Activated T-cell treated with anti-CD3 and anti-CD28 coated beads, Interleukin-2, amount 50 U/mL, for 24 hours (primary cell): ENCODE measurements at regions not wholly inside any gene's neighbourhood (a gene's known extent, or its start where the extent isn't known, plus 50 kb on each side); places are given as distances from the start of the nearest gene placed in this dataset.
"Not testable (repeated sequence)": the region's sequence is repeated elsewhere in the genome, so short reads cannot be mapped to it uniquely, and the experiment has no call there.

Experiments used
- DNase-seq: peaks from one replicate; pipeline ENCODE4 v3.0.0-alpha.2; 2020
- H3K27ac Mint-ChIP-seq: 2 replicates; pipeline ENCODE4 v1.8.0; 2020; ENCODE audit warnings: mild to moderate bottlenecking, mixed read lengths
- H3K27me3 Mint-ChIP-seq: 2 replicates; pipeline ENCODE4 v1.8.0; 2020; ENCODE audit warnings: mixed read lengths
- H3K36me3 Mint-ChIP-seq: 2 replicates; pipeline ENCODE4 v1.8.0; 2020; ENCODE audit warnings: low read depth, mixed read lengths
- H3K4me1 Mint-ChIP-seq: 2 replicates; pipeline ENCODE4 v1.8.0; 2020; ENCODE audit warnings: low read depth, mixed read lengths
- H3K4me3 Mint-ChIP-seq: 2 replicates; pipeline ENCODE4 v1.8.0; 2020; ENCODE audit warnings: mild to moderate bottlenecking, moderate library complexity, mixed read lengths
- H3K9me3 Mint-ChIP-seq: 2 replicates; pipeline ENCODE4 v1.8.0; 2020; ENCODE audit warnings: mixed read lengths

DNA sequence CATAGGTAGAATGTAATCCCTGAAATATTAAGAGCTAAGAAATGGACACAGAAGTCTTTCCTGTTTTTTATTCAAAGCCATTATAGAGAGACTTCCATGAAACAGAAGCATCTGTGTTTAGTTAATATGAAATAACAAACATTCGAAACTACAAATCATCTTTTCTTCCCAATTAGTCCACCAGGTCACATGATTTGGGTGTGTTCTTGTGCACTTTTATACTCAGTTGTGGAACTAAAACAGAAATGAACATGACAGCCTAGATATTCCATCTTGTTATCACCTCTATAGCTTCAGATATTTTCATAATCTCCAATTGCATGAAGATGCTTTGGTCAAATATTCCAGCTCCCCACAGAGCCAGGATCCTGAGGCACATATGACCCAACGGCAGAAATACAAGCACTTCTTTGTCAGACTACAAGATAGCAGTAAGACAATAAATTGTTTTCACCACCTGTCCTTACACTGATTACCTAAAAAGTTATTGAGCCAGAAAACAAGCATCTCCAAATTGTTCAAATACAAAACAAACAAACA is 116.8 kb upstream of the BEND6 start:
- Mint-ChIP-seq H3K27me3 (peaks cover 65% of the 10 kb centered on the region), H3K4me1 (peaks cover 4% of the 10 kb centered on the region), H3K27ac (no peak overlapping the region), H3K4me3 (no peak overlapping the region), H3K9me3 (no peaks in the 10 kb centered on the region), H3K36me3 (no peaks in the 10 kb centered on the region)
- no peak for DNase-seq

DNA sequence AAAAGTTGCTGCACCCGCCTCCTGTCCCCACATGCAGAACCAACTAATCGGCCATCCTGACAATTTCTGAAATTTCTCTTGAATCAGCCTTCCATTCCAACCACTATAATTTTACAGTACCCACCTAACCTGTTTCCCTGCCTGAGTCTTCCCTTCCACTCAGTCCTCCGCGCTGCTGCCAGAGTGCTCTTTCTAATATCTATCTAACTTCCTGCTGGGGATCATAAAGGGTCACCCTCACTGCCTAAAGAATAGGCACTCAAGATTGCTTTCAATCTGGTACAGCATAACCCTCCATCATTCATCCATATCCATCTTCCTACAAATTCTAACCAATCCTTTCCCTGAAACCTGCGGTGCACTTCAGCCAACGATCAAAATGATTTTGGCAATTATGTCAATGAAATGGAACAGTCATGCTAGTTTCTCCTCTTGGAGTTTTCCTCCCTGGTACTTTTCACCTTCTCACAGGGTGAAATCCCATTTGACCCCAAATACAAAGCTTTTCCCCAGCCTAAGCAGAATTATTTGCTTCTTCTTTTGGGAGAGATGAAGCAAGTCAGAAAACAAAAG is 117.5 kb upstream of the BEND6 start:
- Mint-ChIP-seq H3K27ac (no peak overlapping the region), H3K36me3 (no peaks in the 10 kb centered on the region), H3K27me3 (peaks cover 63% of the 10 kb centered on the region), H3K4me1 (no peaks in the 10 kb centered on the region), H3K4me3 (no peak overlapping the region), H3K9me3 (no peaks in the 10 kb centered on the region)
- no peak for DNase-seq

DNA sequence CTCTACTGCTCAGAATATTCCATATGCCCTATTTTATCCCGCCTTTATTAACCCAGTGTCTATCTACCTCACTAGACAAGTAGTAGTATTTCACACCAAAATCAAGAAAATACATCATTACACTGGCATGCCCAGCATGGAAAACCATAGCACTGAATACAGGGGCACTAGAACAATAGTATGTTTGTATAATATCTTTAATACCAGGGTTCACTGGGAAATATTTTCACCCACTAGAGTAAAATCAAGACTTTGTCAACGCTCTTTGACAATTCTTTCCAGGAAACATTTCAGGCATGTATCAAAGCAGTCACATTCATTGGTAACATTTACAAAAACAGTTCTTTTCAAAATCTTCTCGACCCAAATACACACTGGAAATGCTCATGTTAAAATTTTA is 119.3 kb upstream of the BEND6 start:
- Mint-ChIP-seq H3K9me3 (no peaks in the 10 kb centered on the region), H3K4me3 (no peak overlapping the region), H3K4me1 (no peaks in the 10 kb centered on the region), H3K36me3 (no peaks in the 10 kb centered on the region), H3K27me3 (peaks cover 52% of the 10 kb centered on the region), H3K27ac (no peak overlapping the region)
- no peak for DNase-seq

DNA sequence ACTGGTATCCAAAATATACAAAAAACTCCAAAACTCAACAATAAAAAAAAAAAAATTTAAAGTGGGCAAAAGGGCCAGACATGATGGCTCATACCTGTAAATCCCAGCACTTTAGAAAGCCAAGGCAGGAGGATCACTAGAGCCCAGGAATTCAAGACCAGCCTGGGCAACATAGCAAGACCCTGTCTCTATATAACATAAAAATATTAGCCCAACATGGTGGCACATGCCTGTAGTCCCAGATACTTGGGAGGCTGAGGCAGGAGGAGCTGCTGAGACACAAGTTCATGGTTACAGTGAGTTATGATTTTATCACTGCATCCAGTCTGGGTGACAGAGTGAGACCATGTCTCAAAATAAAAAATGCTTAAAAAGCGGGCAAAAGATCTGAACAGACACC is 121.0 kb upstream of the BEND6 start:
- H3K4me3 Mint-ChIP-seq: no peak overlapping the region

GRCh38 chr6:56833127-56833791 is 121.6 kb upstream of the BEND6 start:
- H3K27ac Mint-ChIP-seq: no peak overlapping the region

More for the DNA sequence above, 121.0 kb upstream of the BEND6 start:
- DNase-seq: no peak
- no peak overlapping the region for H3K27ac Mint-ChIP-seq
- H3K36me3 Mint-ChIP-seq: no peaks in the 10 kb centered on the region
- no peaks in the 10 kb centered on the region for H3K4me1 Mint-ChIP-seq
- H3K9me3 Mint-ChIP-seq: no peaks in the 10 kb centered on the region
- peaks cover 39% of the 10 kb centered on the region for H3K27me3 Mint-ChIP-seq

DNA sequence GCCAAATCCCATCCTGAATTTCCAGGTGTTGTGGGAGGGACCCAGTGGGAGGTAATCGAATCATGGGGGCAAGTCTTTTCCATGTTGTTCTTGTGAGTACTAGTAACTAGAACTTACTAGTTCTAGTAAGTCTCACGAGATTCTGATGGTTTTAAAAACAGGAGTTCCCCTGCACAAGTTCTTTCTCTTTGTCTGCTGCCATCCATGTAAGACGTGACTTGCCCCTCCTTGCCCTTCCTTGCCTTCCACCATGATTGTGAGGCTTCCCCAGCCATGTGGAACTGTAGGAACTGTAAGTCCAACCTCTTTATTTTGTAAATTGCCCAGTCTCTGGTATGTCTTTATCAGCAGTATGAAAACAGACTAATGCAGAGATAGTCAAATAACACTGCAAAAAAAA is 122.7 kb upstream of the BEND6 start:
- Mint-ChIP-seq H3K4me1 (no peaks in the 10 kb centered on the region), H3K9me3 (no peaks in the 10 kb centered on the region), H3K4me3 (no peak overlapping the region), H3K27ac (no peak overlapping the region), H3K36me3 (no peaks in the 10 kb centered on the region), H3K27me3 (peaks cover 25% of the 10 kb centered on the region)
- DNase-seq: no peak

More at GRCh38 chr6:56833127-56833791, 121.6 kb upstream of the BEND6 start:
- no peak for DNase-seq
- H3K36me3 Mint-ChIP-seq: no peaks in the 10 kb centered on the region
- H3K4me1 Mint-ChIP-seq: no peaks in the 10 kb centered on the region
- H3K9me3 Mint-ChIP-seq: no peaks in the 10 kb centered on the region
- H3K4me3 Mint-ChIP-seq: no peak overlapping the region
- H3K27me3 Mint-ChIP-seq: peaks cover 33% of the 10 kb centered on the region

DNA sequence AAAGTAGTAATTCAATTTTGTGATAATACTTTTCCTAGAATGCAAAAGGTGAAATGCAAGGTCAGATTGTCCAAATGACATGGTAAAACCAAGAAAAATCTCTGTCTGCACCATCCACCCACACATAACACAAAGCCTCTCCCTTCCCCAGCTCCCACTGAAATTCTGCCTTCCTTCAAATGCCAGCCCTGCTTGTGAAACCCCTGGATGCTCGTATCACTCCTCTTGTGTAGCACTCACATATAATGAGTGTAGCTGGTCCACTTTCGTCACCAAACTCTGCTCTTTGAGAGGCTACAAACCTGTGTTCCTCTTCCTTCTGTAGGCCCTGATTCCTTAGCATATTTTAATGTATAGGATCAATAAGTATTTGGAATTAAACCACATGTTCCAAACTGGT is 123.6 kb upstream of the BEND6 start:
- no peak overlapping the region for H3K27ac Mint-ChIP-seq
- H3K36me3 Mint-ChIP-seq: no peaks in the 10 kb centered on the region
- peaks cover 24% of the 10 kb centered on the region for H3K27me3 Mint-ChIP-seq
- no peak for DNase-seq
- no peak overlapping the region for H3K4me3 Mint-ChIP-seq
- no peaks in the 10 kb centered on the region for H3K9me3 Mint-ChIP-seq
- no peaks in the 10 kb centered on the region for H3K4me1 Mint-ChIP-seq

DNA sequence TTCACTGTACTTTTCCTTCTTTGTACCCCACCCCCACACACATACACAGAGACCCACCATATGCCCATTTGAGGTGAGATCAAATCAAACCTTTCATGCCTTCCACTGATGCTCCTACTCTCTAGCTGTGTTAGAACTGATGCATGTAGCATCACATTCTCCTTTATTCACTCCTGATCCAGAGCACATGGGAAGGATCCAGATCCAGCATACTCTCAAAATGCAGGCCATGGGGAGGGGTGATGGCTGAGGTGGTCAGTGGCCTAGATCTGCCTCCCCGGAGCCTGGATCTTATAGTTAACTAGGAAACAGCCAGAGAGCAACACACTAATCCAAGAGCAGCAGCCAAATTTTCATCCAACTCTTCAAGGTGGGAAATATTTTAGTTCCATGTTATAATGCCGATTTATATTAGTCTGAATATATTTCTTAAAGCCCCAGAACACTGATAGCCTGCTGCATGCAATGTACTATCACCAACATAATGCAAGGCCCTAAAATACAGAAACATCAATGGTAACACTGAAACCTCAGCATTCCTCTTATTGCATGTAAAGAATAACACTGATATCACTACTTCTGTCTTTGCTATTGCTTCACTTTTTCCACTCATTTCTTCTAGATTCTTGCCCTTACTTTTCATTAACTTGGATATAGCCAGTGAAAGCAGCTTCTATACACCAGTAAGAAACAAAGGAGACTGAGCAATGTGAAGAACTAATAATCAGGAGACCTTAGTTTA is 126.8 kb upstream of the BEND6 start:
- H3K36me3 Mint-ChIP-seq: no peaks in the 10 kb centered on the region
- H3K27ac Mint-ChIP-seq: no peak overlapping the region
- no peaks in the 10 kb centered on the region for H3K4me1 Mint-ChIP-seq
- H3K27me3 Mint-ChIP-seq: peaks cover 8% of the 10 kb centered on the region
- DNase-seq: no peak
- no peaks in the 10 kb centered on the region for H3K9me3 Mint-ChIP-seq
- H3K4me3 Mint-ChIP-seq: no peak overlapping the region

- H3K9me3 Mint-ChIP-seq, DNase-seq, H3K27me3 Mint-ChIP-seq, H3K4me3 Mint-ChIP-seq, H3K36me3 Mint-ChIP-seq, H3K4me1 Mint-ChIP-seq, H3K27ac Mint-ChIP-seq: not testable (repeated sequence)
Observed at GRCh38 chr6:56824431-56824830, 130.5 kb upstream of the BEND6 start.

DNA sequence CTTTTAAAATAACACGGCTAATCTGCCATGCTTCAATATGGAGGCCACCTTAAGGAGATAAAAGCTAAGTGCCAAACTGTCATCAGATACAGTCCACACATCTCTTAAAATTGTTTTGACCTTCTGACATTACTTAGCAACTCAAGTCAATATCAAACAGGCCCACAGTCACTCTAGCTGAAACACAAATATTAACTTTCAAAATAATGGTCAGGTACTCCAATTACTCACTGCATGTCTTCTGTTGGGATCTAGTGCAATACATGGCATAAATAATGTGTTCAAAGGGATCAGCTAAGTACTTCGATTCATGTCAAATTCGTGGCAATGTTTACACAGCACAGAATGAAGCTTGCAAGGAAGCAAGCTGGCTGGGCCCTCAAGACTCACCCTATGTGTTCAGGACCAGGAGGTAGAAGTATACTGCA is 133.9 kb upstream of the BEND6 start:
- Mint-ChIP-seq H3K27ac (no peak overlapping the region), H3K27me3 (no peaks in the 10 kb centered on the region), H3K4me3 (no peak overlapping the region), H3K36me3 (no peaks in the 10 kb centered on the region), H3K9me3 (no peaks in the 10 kb centered on the region), H3K4me1 (no peaks in the 10 kb centered on the region)
- no peak for DNase-seq

DNA sequence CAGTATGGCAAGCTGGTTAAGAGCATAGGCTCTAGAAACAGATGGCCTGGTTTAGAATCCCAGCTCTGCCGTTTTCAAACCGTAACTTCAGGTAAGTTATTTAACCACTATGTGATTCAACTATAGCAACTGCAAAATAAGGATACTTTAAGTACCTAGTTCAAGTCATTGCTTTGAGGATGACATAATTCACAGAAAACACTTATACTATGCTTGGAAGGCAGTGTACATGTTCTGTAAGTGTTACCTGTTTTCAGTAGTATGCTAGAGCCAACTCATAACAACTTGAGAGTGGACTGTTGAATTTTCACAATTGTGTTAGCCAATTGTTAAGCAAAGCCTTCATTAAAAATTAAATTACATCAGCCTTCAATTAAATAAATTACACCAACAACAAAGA is 134.8 kb upstream of the BEND6 start:
- Mint-ChIP-seq H3K4me3 (no peak overlapping the region), H3K4me1 (no peaks in the 10 kb centered on the region), H3K9me3 (no peaks in the 10 kb centered on the region), H3K36me3 (no peaks in the 10 kb centered on the region), H3K27ac (no peak overlapping the region), H3K27me3 (no peaks in the 10 kb centered on the region)
- DNase-seq: no peak

- Mint-ChIP-seq H3K4me3 (no peak overlapping the region), H3K27ac (no peak overlapping the region), H3K4me1 (no peaks in the 10 kb centered on the region), H3K27me3 (no peaks in the 10 kb centered on the region), H3K9me3 (no peaks in the 10 kb centered on the region), H3K36me3 (no peaks in the 10 kb centered on the region)
- no peak for DNase-seq
Observed at GRCh38 chr6:56819604-56820003, 135.3 kb upstream of the BEND6 start.

DNA sequence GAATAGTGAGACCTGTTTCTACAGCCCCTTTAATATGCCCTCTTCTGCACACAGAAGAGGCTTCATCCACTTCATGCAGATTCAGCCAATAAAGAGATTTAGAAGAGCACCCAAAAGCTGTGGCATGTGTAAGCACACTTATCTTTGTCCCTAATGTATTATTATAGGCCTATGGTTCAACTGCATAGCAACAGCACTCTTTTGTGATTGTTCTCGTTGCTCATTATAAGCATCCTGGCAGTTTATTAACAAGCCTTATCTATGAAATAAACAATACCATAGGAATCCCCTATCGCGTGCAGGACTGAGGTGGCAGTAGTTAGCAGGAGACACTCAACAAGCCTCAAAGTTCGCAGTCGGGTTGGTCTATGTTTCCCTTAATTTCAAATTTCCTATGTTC is 138.5 kb upstream of the BEND6 start:
- H3K27ac Mint-ChIP-seq: no peak overlapping the region
- no peak overlapping the region for H3K4me3 Mint-ChIP-seq
- DNase-seq: no peak
- no peaks in the 10 kb centered on the region for H3K9me3 Mint-ChIP-seq
- no peaks in the 10 kb centered on the region for H3K4me1 Mint-ChIP-seq
- H3K36me3 Mint-ChIP-seq: no peaks in the 10 kb centered on the region
- H3K27me3 Mint-ChIP-seq: no peaks in the 10 kb centered on the region

- Mint-ChIP-seq H3K27ac (no peak overlapping the region), H3K27me3 (no peaks in the 10 kb centered on the region), H3K4me1 (no peaks in the 10 kb centered on the region), H3K4me3 (no peak overlapping the region), H3K36me3 (no peaks in the 10 kb centered on the region), H3K9me3 (no peaks in the 10 kb centered on the region)
- DNase-seq: no peak
Observed at GRCh38 chr6:56815436-56815835, 139.5 kb upstream of the BEND6 start.

DNA sequence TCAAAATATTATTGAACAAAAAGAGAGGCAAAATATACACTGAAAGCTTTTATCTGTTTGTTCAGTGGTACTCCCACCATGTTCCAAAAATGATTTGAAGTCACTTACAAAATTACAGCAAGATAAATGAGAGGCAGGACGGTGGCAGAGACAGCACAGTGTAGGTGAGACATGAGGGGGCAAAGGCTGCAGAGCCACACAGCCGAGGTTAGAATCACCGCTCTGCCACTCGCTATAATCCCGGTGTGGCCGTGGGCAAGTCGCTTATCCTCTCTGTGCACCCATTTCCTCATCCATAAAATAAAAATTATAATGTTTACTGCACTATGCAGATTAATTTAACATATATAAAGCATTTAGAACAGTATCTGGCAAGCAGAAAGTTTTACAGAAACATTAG is 140.1 kb upstream of the BEND6 start:
- H3K27ac Mint-ChIP-seq: no peak overlapping the region
- H3K36me3 Mint-ChIP-seq: no peaks in the 10 kb centered on the region
- H3K4me3 Mint-ChIP-seq: no peak overlapping the region
- DNase-seq: no peak
- H3K9me3 Mint-ChIP-seq: no peaks in the 10 kb centered on the region
- no peaks in the 10 kb centered on the region for H3K27me3 Mint-ChIP-seq
- H3K4me1 Mint-ChIP-seq: no peaks in the 10 kb centered on the region
